Lower leg skin (tissue), 3 donors: ENCODE measurements at regions not wholly inside any gene's neighbourhood (a gene's known extent, or its start where the extent isn't known, plus 50 kb on each side); places are given as distances from the start of the nearest gene placed in this dataset.

ENCODE experiments used
- CTCF ChIP-seq, 3 donors: fragments of 450-650 bp; IDR thresholded peaks; one replicate each; pipeline ENCODE4 v1.5.1; 2016; ENCODE audit warnings: antibody characterized with exemption in 3 of 3, mild to moderate bottlenecking in 3 of 3, moderate library complexity in 2 of 3
- POLR2A ChIP-seq, 2 donors: fragments of 450-650 bp; IDR thresholded peaks; one replicate each; pipeline ENCODE4 v1.6.1; 2016 to 2017; ENCODE audit warnings: antibody characterized with exemption in 2 of 2, mild to moderate bottlenecking in 1 of 2, moderate library complexity in 1 of 2

- TF ChIP-seq CTCF (IDR thresholded peaks at IDR 0.05) (peak in 1 of 3 donors; percentile 82), POLR2A (IDR thresholded peaks at IDR 0.05) (no peak)
Observed at GRCh38 chr9:91036826-91037510, 235.3 kb downstream of the SYK start.
